H1 (cell line): ENCODE measurements at regions not wholly inside any gene's neighbourhood (a gene's known extent, or its start where the extent isn't known, plus 50 kb on each side); places are given as distances from the start of the nearest gene placed in this dataset.

Experiments
- CTCF ChIA-PET: fragments of 300-600 bp; sonication (Branson Sonifier 250); formaldehyde crosslinking; loops from one replicate; lab custom pipeline; 2021; ENCODE audit not compliant: partially characterized antibody; lab: Charles Lee
- POLR2A ChIA-PET: fragments of 300-600 bp; sonication (Branson Sonifier 250); formaldehyde crosslinking; loops from one replicate; lab custom pipeline; 2021; ENCODE audit warnings: inconsistent platforms; ENCODE audit not compliant: partially characterized antibody; lab: Charles Lee
- DNase-seq, 2 experiments: peaks; one replicate each; pipeline versions ENCODE4 v3.0.0 to v3.0.0-alpha.2; 2010 to 2022; ENCODE audit warnings: low spot score in 2 of 2, low read depth in 1 of 2, mixed read lengths in 1 of 2
- FAIRE-seq: peaks from 2 replicates; lab custom pipeline; 2011; peaks lifted over from hg19 to GRCh38; lab: Jason Lieb, UNC
- H2AFZ ChIP-seq: 2 replicates; pipeline ENCODE4 v1.8.1; 2012; ENCODE audit warnings: low read length, inconsistent platforms
- H2AK5ac ChIP-seq: 2 replicates; pipeline ENCODE4 v1.6.1; 2013; ENCODE audit warnings: low read depth, low read length
- H2BK120ac ChIP-seq: replicated peaks from 2 replicates; pipeline ENCODE3; 2013; ENCODE audit warnings: low read depth, low read length, inconsistent platforms
- H2BK12ac ChIP-seq: 2 replicates; pipeline ENCODE4 v1.6.1; 2013; ENCODE audit warnings: low read depth, low read length
- H2BK15ac ChIP-seq: 2 replicates; pipeline ENCODE4 v1.6.1; 2013; ENCODE audit warnings: low read length
- H2BK20ac ChIP-seq: 2 replicates; pipeline ENCODE4 v1.6.1; 2013; ENCODE audit warnings: low read length
- H2BK5ac ChIP-seq: 2 replicates; pipeline ENCODE4 v1.6.1; 2013; ENCODE audit warnings: low read depth, low read length
- H3K14ac ChIP-seq: 2 replicates; pipeline ENCODE4 v1.6.1; 2013; ENCODE audit warnings: inconsistent platforms; ENCODE audit not compliant: insufficient read length
- H3K18ac ChIP-seq: 2 replicates; pipeline ENCODE4 v1.6.1; 2013; ENCODE audit warnings: low read length; ENCODE audit errors: extremely low read depth
- H3K23ac ChIP-seq: 2 replicates; pipeline ENCODE4 v1.6.1; 2013; ENCODE audit warnings: inconsistent platforms; ENCODE audit not compliant: insufficient read length
- H3K23me2 ChIP-seq: 2 replicates; pipeline ENCODE4 v1.6.1; 2013; ENCODE audit warnings: low read depth, low read length
- H3K27ac ChIP-seq: 2 replicates; pipeline ENCODE4 v1.6.1; 2011; ENCODE audit warnings: low read depth, low read length, inconsistent platforms
- H3K27me3 ChIP-seq, 4 experiments: replicated peaks in 1 of 4; 1 replicate in 1 of 4; 2 replicates in 3 of 4; pipeline versions ENCODE4 v1.6.1 to v1.8.1; 2011 to 2013; ENCODE audit warnings: low read length in 3 of 4, mild to moderate bottlenecking in 3 of 4, inconsistent platforms in 2 of 4, mixed read lengths in 2 of 4, moderate library complexity in 1 of 4; ENCODE audit not compliant: control insufficient read depth in 3 of 4, insufficient read depth in 3 of 4; ENCODE audit errors: extremely low read depth in 1 of 4
- H3K36me3 ChIP-seq, 4 experiments: 2 replicates each; pipeline versions ENCODE4 v1.6.1 to v1.8.1; 2011 to 2013; ENCODE audit warnings: mild to moderate bottlenecking in 4 of 4, low read length in 3 of 4, moderate library complexity in 2 of 4, control low read depth in 1 of 4, inconsistent platforms in 1 of 4; ENCODE audit not compliant: insufficient read depth in 4 of 4, control insufficient read depth in 2 of 4
- H3K4ac ChIP-seq: replicated peaks from 2 replicates; pipeline ENCODE3; 2013; ENCODE audit warnings: low read length, low read depth, mixed read lengths, inconsistent platforms; ENCODE audit not compliant: insufficient read length
- H3K4me1 ChIP-seq, 4 experiments: replicated peaks in 1 of 4; 1 replicate in 1 of 4; 2 replicates in 3 of 4; pipeline versions ENCODE4 v1.6.1 to v1.8.1; 2011 to 2013; ENCODE audit warnings: low read length in 3 of 4, inconsistent platforms in 2 of 4, mixed read lengths in 1 of 4; ENCODE audit not compliant: insufficient read depth in 4 of 4, control insufficient read depth in 3 of 4
- H3K4me2 ChIP-seq, 2 experiments: 2 replicates each; pipeline versions ENCODE4 v1.6.1 to v1.8.1; 2011 to 2013; ENCODE audit warnings: low read depth in 2 of 2, low read length in 2 of 2, control low read depth in 1 of 2, inconsistent platforms in 1 of 2, mild to moderate bottlenecking in 1 of 2; ENCODE audit not compliant: insufficient read depth in 1 of 2
- H3K4me3 ChIP-seq, 4 experiments: fragments of 200-600, 300-600 bp in 1 of 4; sonication (generic), shearing (Covaris generic), sonication (Bioruptor Twin) in 1 of 4; 2 replicates each; pipeline versions ENCODE4 v1.5.1 to v1.8.1; 2011 to 2016; ENCODE audit warnings: low read length in 4 of 4, low read depth in 3 of 4, control low read depth in 2 of 4, inconsistent platforms in 2 of 4, mild to moderate bottlenecking in 2 of 4, mixed read lengths in 1 of 4, moderate library complexity in 1 of 4; ENCODE audit not compliant: insufficient read depth in 2 of 4; ENCODE audit errors: extremely low read depth in 1 of 4
- H3K56ac ChIP-seq: replicated peaks from 2 replicates; pipeline ENCODE3; 2013; ENCODE audit warnings: low read depth, mild to moderate bottlenecking, mixed read lengths, low read length, inconsistent platforms; ENCODE audit not compliant: insufficient read length
- H3K79me1 ChIP-seq: 2 replicates; pipeline ENCODE4 v1.6.1; 2013; ENCODE audit warnings: low read depth, low read length, control low read depth
- H3K79me2 ChIP-seq, 2 experiments: 2 replicates each; pipeline versions ENCODE4 v1.6.1 to v1.8.1; 2012 to 2013; ENCODE audit warnings: low read length in 2 of 2, mild to moderate bottlenecking in 2 of 2, inconsistent platforms in 1 of 2; ENCODE audit not compliant: insufficient read depth in 2 of 2, control insufficient read depth in 1 of 2
- H3K9ac ChIP-seq, 4 experiments: replicated peaks in 1 of 4; 1 replicate in 1 of 4; 2 replicates in 3 of 4; pipeline versions ENCODE4 v1.6.1 to v1.8.1; 2011 to 2013; ENCODE audit warnings: low read depth in 3 of 4, low read length in 3 of 4, control low read depth in 2 of 4, mild to moderate bottlenecking in 2 of 4, moderate library complexity in 2 of 4, inconsistent platforms in 1 of 4; ENCODE audit errors: extremely low read depth in 1 of 4
- H3K9me3 ChIP-seq, 2 experiments: 2 replicates each; pipeline versions ENCODE4 v1.6.1 to v1.8.1; 2012 to 2013; ENCODE audit warnings: mild to moderate bottlenecking in 2 of 2, moderate library complexity in 2 of 2, control low read depth in 1 of 2, inconsistent platforms in 1 of 2, low read depth in 1 of 2, low read length in 1 of 2, mixed read lengths in 1 of 2; ENCODE audit not compliant: insufficient read depth in 2 of 2
- H4K20me1 ChIP-seq, 2 experiments: replicated peaks in 1 of 2; 2 replicates each; pipeline versions ENCODE3 to v1.8.1; 2011 to 2013; ENCODE audit warnings: inconsistent platforms in 2 of 2, low read length in 2 of 2, mild to moderate bottlenecking in 1 of 2; ENCODE audit not compliant: insufficient read depth in 2 of 2, control insufficient read depth in 1 of 2
- H4K5ac ChIP-seq: 2 replicates; pipeline ENCODE4 v1.6.1; 2013; ENCODE audit warnings: low read length, low read depth, mixed read lengths, inconsistent platforms; ENCODE audit not compliant: insufficient read length
- H4K8ac ChIP-seq: 2 replicates; pipeline ENCODE4 v1.8.0; 2013; ENCODE audit warnings: mild to moderate bottlenecking, moderate library complexity, low read length, inconsistent platforms; ENCODE audit not compliant: insufficient read depth; ENCODE audit errors: extremely low read depth
- H4K91ac ChIP-seq: replicated peaks from 2 replicates; pipeline ENCODE3; 2013; ENCODE audit warnings: low read length, mixed read lengths, inconsistent platforms; ENCODE audit not compliant: insufficient read length
- BACH1 ChIP-seq: IDR thresholded peaks from 2 replicates; pipeline ENCODE4 v1.6.1; 2012; ENCODE audit warnings: low read length, improper control_type of control experiment
- CHD1 ChIP-seq: IDR thresholded peaks from 2 replicates; pipeline ENCODE4 v1.6.1; 2012; ENCODE audit warnings: low read depth, low read length, improper control_type of control experiment
- CREB1 ChIP-seq: IDR thresholded peaks from 2 replicates; pipeline ENCODE4 v1.6.1; 2012; ENCODE audit warnings: inconsistent platforms
- EP300 ChIP-seq, 2 experiments: IDR thresholded peaks; 1 replicate in 1 of 2; 2 replicates in 1 of 2; pipeline ENCODE4 v1.6.1; 2011 to 2012; ENCODE audit warnings: low read depth in 2 of 2, low read length in 2 of 2, mild to moderate bottlenecking in 2 of 2, borderline replicate concordance in 1 of 2, inconsistent platforms in 1 of 2, moderate library complexity in 1 of 2
- EZH2 ChIP-seq: fragments of 200-600 bp; sonication (generic); IDR thresholded peaks from 2 replicates; pipeline ENCODE4 v1.7.1; 2012; ENCODE audit warnings: low read depth, mild to moderate bottlenecking, moderate library complexity, low read length, inconsistent platforms; ENCODE audit not compliant: severe bottlenecking
- KDM4A ChIP-seq: IDR thresholded peaks from one replicate; pipeline ENCODE4 v1.7.1; 2012; ENCODE audit warnings: low read depth, mild to moderate bottlenecking, moderate library complexity, low read length, inconsistent platforms; ENCODE audit not compliant: severe bottlenecking
- SAP30 ChIP-seq: fragments of 300-600 bp; sonication (generic); IDR thresholded peaks from 2 replicates; pipeline ENCODE4 v1.7.1; 2012; ENCODE audit warnings: low read length, moderate library complexity, mild to moderate bottlenecking, inconsistent platforms; ENCODE audit not compliant: insufficient read depth, insufficient replicate concordance
- WGBS, 2 experiments: shearing (Covaris generic) in 1 of 2; methylation state at CpG; one replicate each; pipeline versions ENCODE4 v1.1.6 to v1.1.7; 2013 to 2015; ENCODE audit warnings: low lambda C conversion rate in 2 of 2, mixed read lengths in 2 of 2, inconsistent platforms in 1 of 2, low coverage in 1 of 2, missing lambda C conversion rate in 1 of 2; ENCODE audit not compliant: insufficient replicate concordance in 2 of 2, insufficient coverage in 1 of 2, insufficient read length in 1 of 2; ENCODE audit errors: extremely low coverage in 1 of 2, missing lambda C conversion rate in 1 of 2; 5-methylcytosine and 5-hydroxymethylcytosine counted together

GRCh38 chr2:151114874-151115273 is 146.8 kb downstream of the RBM43 start:
- Histone ChIP-seq H4K8ac (no peak overlapping the region), H3K4ac (no peak overlapping the region), H4K5ac (no peak overlapping the region), H3K79me2 (no peaks in the 10 kb centered on the region), H3K4me3 (no peak overlapping the region), H3K79me1 (no peaks in the 10 kb centered on the region), H2AK5ac (no peak overlapping the region), H2AFZ (no peak overlapping the region), H2BK20ac (no peak overlapping the region), H3K9ac (no peak overlapping the region), H2BK5ac (no peak overlapping the region), H2BK15ac (no peak overlapping the region), H4K91ac (no peak overlapping the region), H3K23ac (no peak overlapping the region), H3K4me2 (no peak overlapping the region), H3K27ac (no peak overlapping the region), H3K4me1 (peaks cover 0 to 9% (median 4%) of the 10 kb centered on the region in 4 experiments; a peak in 3 of 7 replicates), H3K18ac (no peak overlapping the region), H2BK120ac (no peak overlapping the region), H3K23me2 (no peaks in the 10 kb centered on the region), H4K20me1 (no peaks in the 10 kb centered on the region), H3K36me3 (peaks cover 0 to 5% (median 1%) of the 10 kb centered on the region in 4 experiments; a peak in 2 of 8 replicates), H3K9me3 (peaks cover 12 to 15% of the 10 kb centered on the region in 2 experiments; a peak in 3 of 4 replicates), H3K27me3 (no peaks in the 10 kb centered on the region), H3K14ac (no peak overlapping the region), H2BK12ac (no peak overlapping the region), H3K56ac (no peak overlapping the region)
- ChIA-PET CTCF (interaction anchor here (0.6 to 1.0 kb wide), 2 partner anchors 31 to 32 kb away, joined by 3 read pairs; no protein-coding TSS in a partner anchor), POLR2A (no interaction called here)
- 90% methylated on average over 3 of the region's 3 CpGs; no CpG with 5 or more reads in 1 of the 2 experiments for WGBS, 2 experiments
- TF ChIP-seq BACH1 = no peak
- no peak for TF ChIP-seq CREB1
- no peak for TF ChIP-seq CHD1
- no peak for TF ChIP-seq KDM4A
- no peak for TF ChIP-seq SAP30
- no peak for TF ChIP-seq EZH2
- no peak for TF ChIP-seq EP300 (IDR thresholded peaks at IDR 0.05; ENCODE audit: borderline replicate concordance in 1 of 2, low read depth in 2 of 2, low read length in 2 of 2)
- DNase-seq (no peak), FAIRE-seq (no peak)
